ENCODE measurements at regions not wholly inside any gene's neighbourhood (a gene's known extent, or its start where the extent isn't known, plus 50 kb on each side); places are given as distances from the start of the nearest gene placed in this dataset.
"Not testable (repeated sequence)": the region's sequence is repeated elsewhere in the genome, so short reads cannot be mapped to it uniquely, and the experiment has no call there.

DNA sequence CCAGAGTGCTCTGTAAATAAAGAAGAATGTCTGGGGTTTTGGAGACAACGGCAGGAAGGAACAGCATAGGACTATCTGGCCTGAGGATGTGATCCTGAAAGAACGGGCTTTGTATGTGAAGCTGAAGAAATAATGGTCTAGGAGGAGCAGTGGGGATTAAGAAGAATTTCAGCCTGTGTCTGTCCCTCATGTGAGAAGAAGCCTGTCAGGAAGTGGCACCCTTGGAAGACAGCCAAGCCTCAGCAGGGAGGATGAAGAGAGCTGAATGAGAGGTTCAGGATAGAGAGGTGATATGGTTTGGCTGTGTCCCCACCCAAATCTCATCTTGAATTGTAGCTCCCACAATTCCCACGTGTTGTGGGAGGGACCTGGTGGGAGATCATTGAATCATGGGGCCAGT is 56.9 kb upstream of the TCL1A start:
- no peak overlapping the region for H3K27ac Mint-ChIP-seq
- ATAC-seq (ENCODE audit: low read depth) (no peak), DNase-seq (no peak)
- no peak overlapping the region for H3K4me3 Mint-ChIP-seq
- H3K36me3 Mint-ChIP-seq, result no peaks in the 10 kb centered on the region
- H3K27me3 Mint-ChIP-seq, result peaks cover 7% of the 10 kb centered on the region
- POLR2A ChIA-PET, result no interaction called here
- H3K4me1 Mint-ChIP-seq, result no peaks in the 10 kb centered on the region
- no peaks in the 10 kb centered on the region for H3K9me3 Mint-ChIP-seq

DNA sequence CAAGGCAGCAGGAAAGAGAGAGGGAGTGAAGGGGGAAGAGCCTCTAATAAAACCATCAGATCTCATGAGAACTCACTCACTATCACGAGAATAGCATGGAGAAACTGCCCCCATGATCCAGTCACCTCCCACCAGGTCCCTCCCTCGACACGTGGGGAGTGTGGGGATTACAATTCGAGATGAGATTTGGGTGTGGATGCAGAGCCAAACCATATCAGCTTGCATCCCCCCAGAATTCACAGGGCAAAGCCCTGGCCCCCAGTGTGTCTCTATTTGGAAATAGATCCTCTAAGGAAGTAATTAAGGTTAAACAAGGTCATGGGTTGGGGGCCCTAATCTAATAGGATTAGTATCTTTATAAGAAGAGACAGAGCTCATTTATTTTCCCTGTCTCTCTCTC is 56.1 kb upstream of the TCL1A start:
- Mint-ChIP-seq H3K27me3 (peaks cover 7% of the 10 kb centered on the region), H3K4me3 (no peak overlapping the region), H3K4me1 (no peaks in the 10 kb centered on the region), H3K27ac (no peak overlapping the region), H3K9me3 (no peaks in the 10 kb centered on the region), H3K36me3 (no peaks in the 10 kb centered on the region)
- DNase-seq, result no peak
- no peak for ATAC-seq (ENCODE audit: low read depth)
- POLR2A ChIA-PET, result no interaction called here

GRCh38 chr14:95769431-95769830 is 55.5 kb upstream of the TCL1A start:
- ATAC-seq (ENCODE audit: low read depth); H3K27ac Mint-ChIP-seq; H3K9me3 Mint-ChIP-seq; H3K4me1 Mint-ChIP-seq; H3K36me3 Mint-ChIP-seq; DNase-seq; H3K27me3 Mint-ChIP-seq; H3K4me3 Mint-ChIP-seq; POLR2A ChIA-PET: not testable (repeated sequence)

DNA sequence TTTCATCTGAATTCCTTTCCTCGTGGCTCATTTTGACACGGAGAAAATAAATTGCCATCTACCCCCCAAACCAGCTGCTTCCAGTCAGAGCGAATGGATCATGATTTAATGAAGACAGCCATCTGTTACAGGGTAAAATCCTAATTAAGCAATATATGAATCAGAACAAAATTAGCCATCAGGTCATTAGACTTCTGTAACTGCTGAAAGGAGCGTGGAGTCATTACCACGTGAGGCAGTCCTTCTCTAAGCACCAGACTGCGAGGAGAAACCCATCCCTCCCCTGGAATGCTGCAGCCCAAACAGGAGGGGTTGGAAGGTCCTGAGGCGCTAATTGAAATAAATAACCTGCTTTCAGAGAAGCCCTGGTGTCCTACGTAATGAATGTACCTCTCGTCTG is 51.1 kb upstream of the TCL1A start:
- no peaks in the 10 kb centered on the region for H3K9me3 Mint-ChIP-seq
- no peak overlapping the region for H3K4me3 Mint-ChIP-seq
- no peak for DNase-seq
- POLR2A ChIA-PET, result no interaction called here
- peaks cover 1% of the 10 kb centered on the region for H3K27me3 Mint-ChIP-seq
- no peak overlapping the region for H3K27ac Mint-ChIP-seq
- H3K4me1 Mint-ChIP-seq, result no peaks in the 10 kb centered on the region
- H3K36me3 Mint-ChIP-seq, result no peaks in the 10 kb centered on the region
- no peak for ATAC-seq (ENCODE audit: low read depth)

DNA sequence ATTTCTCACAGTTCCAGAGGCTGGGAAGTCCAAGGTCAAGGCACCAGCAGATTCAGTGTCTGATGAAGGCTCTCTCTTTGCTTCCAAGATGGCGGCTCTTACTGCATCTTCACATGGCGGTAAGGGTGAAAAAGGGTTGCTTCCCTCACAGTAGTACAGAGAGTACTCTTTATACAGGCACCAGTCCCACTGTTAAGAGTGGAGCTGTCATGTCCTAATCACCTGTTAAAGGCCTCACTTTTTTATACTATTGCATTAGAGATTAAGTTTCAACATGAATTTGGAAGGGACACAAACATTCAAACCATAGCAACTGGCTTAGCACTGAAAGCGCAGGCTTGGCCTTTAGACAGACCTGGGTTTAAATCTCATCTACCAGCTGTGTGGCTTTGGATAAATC is 50.0 kb upstream of the TCL1A start:
- Mint-ChIP-seq H3K27ac (no peak overlapping the region), H3K4me3 (no peak overlapping the region), H3K4me1 (no peaks in the 10 kb centered on the region), H3K27me3 (peaks cover under 1% of the 10 kb centered on the region), H3K36me3 (no peaks in the 10 kb centered on the region), H3K9me3 (no peaks in the 10 kb centered on the region)
- ATAC-seq (ENCODE audit: low read depth) (no peak), DNase-seq (no peak)
- POLR2A ChIA-PET, result no interaction called here

Data from activated naive CD8-positive, alpha-beta T cell treated with anti-CD3 and anti-CD28 coated beads, Interleukin-2, amount 10 ng/mL, durations not matched to agents 7 days and 5 days (primary cell).